ENCODE measurements at regions not wholly inside any gene's neighbourhood (a gene's known extent, or its start where the extent isn't known, plus 50 kb on each side); places are given as distances from the start of the nearest gene placed in this dataset.

DNA sequence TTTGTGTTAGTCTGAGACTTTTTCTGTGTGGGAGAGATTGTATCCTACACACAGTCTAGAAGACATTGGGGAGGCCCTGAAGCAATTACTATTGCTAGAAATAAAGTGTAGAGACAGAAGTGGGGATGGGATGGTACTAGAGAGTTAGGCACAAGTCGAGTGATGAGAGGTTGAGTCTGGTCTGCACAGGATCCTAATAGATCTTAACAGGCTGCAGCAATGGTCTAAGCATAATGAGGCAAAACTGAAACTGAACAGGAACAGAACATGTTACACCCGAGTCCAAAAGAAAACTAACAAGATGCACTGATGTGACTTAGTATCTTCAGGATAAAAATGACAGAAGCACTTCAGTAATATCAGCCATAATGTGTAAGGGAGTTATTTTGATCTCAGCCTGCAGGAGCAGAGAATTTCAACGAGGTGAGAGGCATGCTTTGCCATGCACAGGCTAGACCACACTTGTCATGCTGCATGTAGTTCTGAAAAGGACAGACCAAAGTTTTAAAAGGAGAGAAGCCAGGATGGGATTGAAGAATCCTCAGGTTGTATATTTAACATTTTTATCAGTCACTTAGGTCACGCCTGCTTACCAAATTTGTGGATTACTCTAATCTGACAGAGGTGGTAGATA is 205.8 kb upstream of the BOD1L1 start:
- in situ Hi-C loops (cut with MboI; ENCODE audit: low pct_unique_long_range_greater_than_20kb, low sequenced_read_pairs) = no loop called here
- DNase-seq = no peak

GRCh38 chr4:13836946-13837912 is 209.7 kb upstream of the BOD1L1 start:
- in situ Hi-C loops (cut with MboI; ENCODE audit: low pct_unique_long_range_greater_than_20kb, low sequenced_read_pairs) = no loop called here
- DNase-seq = no peak

- in situ Hi-C loops (cut with MboI; ENCODE audit: low pct_unique_long_range_greater_than_20kb, low sequenced_read_pairs) = no loop called here
- DNase-seq = no peak
Measured at GRCh38 chr4:13840502-13841190, 213.1 kb upstream of the BOD1L1 start.

- in situ Hi-C loops (cut with MboI; ENCODE audit: low pct_unique_long_range_greater_than_20kb, low sequenced_read_pairs) = no loop called here
- no peak for DNase-seq
Measured at GRCh38 chr4:13844740-13845139, 217.2 kb upstream of the BOD1L1 start.

DNA sequence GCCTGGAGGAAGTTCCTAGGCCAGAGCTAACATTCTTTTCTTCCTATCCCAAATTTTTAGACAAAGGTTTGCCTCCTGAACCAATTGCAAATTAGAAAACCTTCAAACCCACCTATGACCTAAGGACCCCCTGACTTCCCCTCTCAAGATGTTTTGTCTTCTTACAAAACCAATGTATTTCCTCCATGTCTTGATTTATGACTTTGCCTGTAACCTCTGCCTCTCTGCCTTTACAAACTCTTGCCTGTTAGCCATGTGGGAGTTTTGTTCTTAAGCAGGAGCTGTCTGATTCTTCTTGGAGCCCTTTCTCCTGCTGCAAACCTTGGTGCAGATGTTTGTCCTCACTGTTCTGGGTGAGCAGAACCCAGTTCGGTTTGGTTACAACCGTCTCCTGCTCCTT is 222.3 kb upstream of the BOD1L1 start:
- DNase-seq = no peak
- in situ Hi-C loops (cut with MboI; ENCODE audit: low pct_unique_long_range_greater_than_20kb, low sequenced_read_pairs) = no loop called here

GRCh38 chr4:13851085-13851940 is 223.8 kb upstream of the BOD1L1 start:
- in situ Hi-C loops (cut with MboI; ENCODE audit: low pct_unique_long_range_greater_than_20kb, low sequenced_read_pairs) = no loop called here
- no peak for DNase-seq

- in situ Hi-C loops (cut with MboI; ENCODE audit: low pct_unique_long_range_greater_than_20kb, low sequenced_read_pairs) = no loop called here
- no peak for DNase-seq
Measured at GRCh38 chr4:13852411-13852810, 224.9 kb upstream of the BOD1L1 start.

DNA sequence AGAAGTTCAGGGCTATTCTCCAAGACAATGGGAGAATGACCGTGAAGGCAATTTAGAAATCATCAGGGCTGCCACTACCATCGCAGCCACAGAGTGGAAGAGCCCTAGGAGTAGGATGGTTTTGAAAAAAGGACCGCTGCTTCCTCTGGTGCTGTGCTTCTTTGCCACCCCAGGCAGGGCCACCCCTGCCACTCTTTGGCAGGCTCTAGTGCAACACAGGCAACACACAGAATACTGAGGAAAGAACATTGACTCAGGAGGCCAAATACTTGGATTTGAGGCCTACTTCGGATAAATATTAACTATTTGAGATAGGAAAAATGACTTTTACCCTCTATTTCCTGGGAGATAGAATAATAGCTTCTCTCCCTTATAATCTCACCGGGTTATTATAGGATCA is 228.9 kb upstream of the BOD1L1 start:
- no peak for DNase-seq

DNA sequence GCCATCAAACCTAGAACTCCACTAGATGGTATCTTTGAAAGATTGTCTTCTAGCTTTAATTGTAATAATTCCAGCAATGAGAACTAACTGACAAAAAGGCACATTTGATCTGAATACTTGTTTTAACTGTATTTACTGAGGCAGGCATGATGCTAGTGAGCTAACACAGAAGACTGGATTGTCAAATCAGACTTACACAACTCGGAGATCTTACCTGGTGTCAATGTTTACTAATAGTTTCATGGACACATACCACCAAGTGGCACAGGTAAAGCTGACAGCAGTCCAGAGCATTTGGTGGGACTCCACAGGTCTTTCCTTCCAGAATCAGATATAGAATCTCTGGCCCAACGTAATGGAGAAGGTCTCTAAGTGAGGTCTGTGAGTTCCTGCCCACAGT is 229.9 kb upstream of the BOD1L1 start:
- no peak for DNase-seq
- in situ Hi-C loops (cut with MboI; ENCODE audit: low pct_unique_long_range_greater_than_20kb, low sequenced_read_pairs) = no loop called here

More for the DNA sequence above, 228.9 kb upstream of the BOD1L1 start:
- in situ Hi-C loops (cut with MboI; ENCODE audit: low pct_unique_long_range_greater_than_20kb, low sequenced_read_pairs) = no loop called here

- no peak for DNase-seq
- in situ Hi-C loops (cut with MboI; ENCODE audit: low pct_unique_long_range_greater_than_20kb, low sequenced_read_pairs) = no loop called here
Measured at GRCh38 chr4:13857800-13858199, 230.3 kb upstream of the BOD1L1 start.

DNA sequence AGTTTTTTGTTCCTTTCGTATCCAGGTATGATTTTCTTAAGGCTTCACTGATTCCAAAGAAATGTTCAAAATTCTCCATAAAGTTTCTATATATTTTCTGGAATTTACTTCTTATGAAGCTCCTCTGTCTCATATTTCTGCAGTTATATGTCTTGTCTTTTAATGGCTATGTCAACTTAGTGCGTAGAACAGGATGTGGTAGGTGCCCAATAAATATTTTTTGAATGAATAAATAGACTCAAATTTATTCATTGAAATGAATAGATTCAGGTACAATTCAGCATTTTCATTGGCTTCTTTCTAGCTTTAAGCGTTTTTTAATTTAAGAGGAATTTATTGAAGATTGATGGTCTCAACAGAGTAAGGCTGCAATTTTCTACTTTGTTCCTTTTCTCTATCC is 231.9 kb upstream of the BOD1L1 start:
- in situ Hi-C loops (cut with MboI; ENCODE audit: low pct_unique_long_range_greater_than_20kb, low sequenced_read_pairs) = no loop called here
- DNase-seq = no peak

DNA sequence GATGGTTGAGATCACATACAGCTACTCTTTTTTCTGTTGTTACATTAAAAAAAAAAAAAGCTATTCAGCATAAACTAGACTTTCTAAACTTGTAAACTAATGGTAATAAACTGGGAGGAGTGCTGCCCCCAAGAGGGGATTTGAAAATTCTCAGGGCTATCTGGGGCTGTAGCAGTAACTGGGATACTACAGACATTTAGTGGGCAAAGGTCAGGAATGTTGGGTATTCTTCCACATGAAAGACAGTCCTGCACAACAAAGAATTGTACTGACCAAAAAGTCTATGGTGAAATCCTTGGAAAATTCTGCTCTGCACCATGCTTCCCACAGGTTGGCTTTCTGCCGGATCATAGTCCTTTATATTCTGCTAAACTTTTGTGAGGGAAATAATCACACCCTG is 232.6 kb upstream of the BOD1L1 start:
- in situ Hi-C loops (cut with MboI; ENCODE audit: low pct_unique_long_range_greater_than_20kb, low sequenced_read_pairs) = no loop called here
- no peak for DNase-seq

DNA sequence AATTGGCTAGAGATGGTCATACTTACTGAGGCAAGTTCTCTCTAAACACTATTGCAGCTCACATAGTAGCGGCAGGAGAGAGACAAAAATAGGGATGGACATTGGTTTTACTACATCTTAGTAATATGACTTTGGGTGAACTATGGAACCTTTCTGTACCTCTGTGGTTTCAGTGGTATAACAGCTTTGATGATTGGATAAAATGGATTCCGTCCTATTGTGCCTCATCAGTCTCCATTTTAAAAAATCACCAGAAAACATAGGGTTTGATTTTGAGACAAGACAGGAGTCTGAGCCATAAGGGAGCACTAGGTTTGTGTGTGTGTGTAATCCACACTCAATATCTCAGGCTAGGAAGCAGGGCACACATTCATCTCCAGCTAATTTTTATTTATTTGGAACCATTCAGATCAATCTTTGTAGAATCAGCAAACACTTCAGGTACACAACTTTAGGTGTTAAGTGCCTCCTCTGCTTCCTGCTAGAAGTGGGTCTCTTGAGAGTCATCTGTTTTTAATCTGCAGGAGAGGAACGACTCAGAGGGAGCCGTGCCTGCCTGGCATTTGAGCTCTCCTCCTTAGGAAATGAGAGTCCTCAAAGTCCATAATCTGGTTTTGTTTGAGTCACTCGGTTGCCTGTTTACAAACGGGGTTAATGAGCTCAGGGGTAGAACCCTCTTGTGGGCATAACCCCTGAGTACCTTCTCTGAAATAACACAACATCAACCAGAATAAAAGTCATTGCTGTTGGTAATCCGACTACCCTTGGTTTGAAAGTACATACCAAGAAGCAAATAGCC is 238.5 kb upstream of the BOD1L1 start:
- no peak for DNase-seq

DNA sequence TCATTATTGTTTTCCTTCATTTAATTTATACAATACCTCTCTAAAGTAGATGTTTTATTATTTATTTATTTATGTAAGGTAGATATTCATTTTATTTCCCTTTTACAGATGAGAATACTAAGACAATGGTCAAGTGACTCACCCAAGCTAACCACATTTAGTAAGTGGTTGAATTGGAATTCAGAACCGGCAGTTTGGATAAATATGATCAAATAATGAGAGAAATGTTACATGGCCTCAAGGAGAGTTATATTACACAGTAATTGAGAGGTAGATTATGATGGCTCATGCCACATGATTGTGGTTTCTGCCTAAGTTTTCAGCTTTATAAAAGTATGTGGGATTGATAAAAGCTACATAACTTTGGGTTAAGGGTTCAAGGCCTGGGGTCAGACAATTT is 239.4 kb upstream of the BOD1L1 start:
- in situ Hi-C loops (cut with MboI; ENCODE audit: low pct_unique_long_range_greater_than_20kb, low sequenced_read_pairs) = no loop called here
- no peak for DNase-seq

More for the DNA sequence above, 238.5 kb upstream of the BOD1L1 start:
- in situ Hi-C loops (cut with MboI; ENCODE audit: low pct_unique_long_range_greater_than_20kb, low sequenced_read_pairs) = no loop called here

GRCh38 chr4:13872155-13872554 is 244.6 kb upstream of the BOD1L1 start:
- DNase-seq = no peak

GRCh38 chr4:13872955-13873354 is 245.4 kb upstream of the BOD1L1 start:
- DNase-seq = no peak
- in situ Hi-C loops (cut with MboI; ENCODE audit: low pct_unique_long_range_greater_than_20kb, low sequenced_read_pairs) = no loop called here

More at GRCh38 chr4:13872155-13872554, 244.6 kb upstream of the BOD1L1 start:
- in situ Hi-C loops (cut with MboI; ENCODE audit: low pct_unique_long_range_greater_than_20kb, low sequenced_read_pairs) = no loop called here

- in situ Hi-C loops (cut with MboI; ENCODE audit: low pct_unique_long_range_greater_than_20kb, low sequenced_read_pairs) = no loop called here
- no peak for DNase-seq
Measured at GRCh38 chr4:13875181-13875580, 247.7 kb upstream of the BOD1L1 start.

DNA sequence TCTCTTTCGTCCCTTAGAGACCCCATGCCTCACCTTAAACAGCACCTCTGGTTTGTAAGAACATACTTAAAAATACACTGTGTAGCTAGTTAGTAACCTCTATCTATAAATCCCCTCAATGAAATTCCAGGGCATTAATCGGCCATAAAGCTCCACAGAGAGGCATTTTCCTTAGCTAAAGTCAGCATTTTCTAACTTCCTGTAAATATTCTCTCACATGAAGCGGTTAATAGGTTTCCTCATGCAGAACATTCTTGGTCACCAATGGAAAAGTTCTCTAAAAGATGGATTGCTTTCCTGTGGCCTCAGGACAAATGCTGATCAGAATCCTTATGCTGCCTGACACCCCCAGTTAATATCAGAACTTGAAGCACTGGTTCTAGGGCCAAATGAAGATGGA is 248.6 kb upstream of the BOD1L1 start:
- in situ Hi-C loops (cut with MboI; ENCODE audit: low pct_unique_long_range_greater_than_20kb, low sequenced_read_pairs) = no loop called here
- no peak for DNase-seq

All from KBM-7 (cell line).